GM21515 (cell line): ENCODE measurements at regions not wholly inside any gene's neighbourhood (a gene's known extent, or its start where the extent isn't known, plus 50 kb on each side); places are given as distances from the start of the nearest gene placed in this dataset.

Experiments used
- ATAC-seq: cut with Tn5 transposase; IDR thresholded peaks from one replicate; pipeline ENCODE4 v1.9.1; 2021; ENCODE audit not compliant: unreplicated experiment

- ATAC-seq = no peak
Measured at GRCh38 chr15:85305050-85305449, 75.4 kb upstream of the AKAP13 start.

DNA sequence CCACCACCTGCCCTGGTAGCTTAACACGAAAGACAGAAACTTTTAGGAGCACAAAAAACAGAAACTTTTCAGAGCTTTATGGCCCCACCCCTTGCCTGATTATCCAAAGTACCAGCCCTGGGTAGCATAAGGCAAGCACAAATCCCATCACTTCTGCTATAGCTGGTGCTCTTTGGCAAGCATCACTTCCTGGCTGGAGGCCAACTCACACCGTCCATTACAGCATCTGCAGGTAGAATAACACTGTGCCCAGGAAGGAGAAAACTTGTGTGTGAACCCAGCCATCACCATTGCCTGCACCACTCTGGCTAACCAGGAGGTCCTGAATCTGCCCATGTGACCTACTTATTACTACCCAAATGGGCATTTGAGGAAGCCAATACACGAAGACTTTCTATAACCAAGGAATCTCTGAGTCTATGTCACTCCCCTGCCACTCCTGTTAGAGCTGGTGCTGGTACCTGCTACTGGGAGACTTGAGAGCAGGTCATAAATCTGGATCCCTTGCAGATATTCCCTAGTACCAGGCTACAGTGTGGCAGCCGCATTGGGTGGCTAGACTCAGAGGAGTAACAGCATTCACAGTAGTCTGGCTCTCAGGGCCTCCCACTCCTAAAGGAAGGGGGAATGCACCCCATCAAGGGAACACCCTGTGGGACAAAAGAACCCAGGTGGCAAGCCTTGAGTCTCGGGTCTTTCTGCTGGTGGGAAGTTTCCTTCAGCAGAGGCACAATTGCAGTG lies 73.3 kb upstream of the AKAP13 start:
- ATAC-seq = no peak

DNA sequence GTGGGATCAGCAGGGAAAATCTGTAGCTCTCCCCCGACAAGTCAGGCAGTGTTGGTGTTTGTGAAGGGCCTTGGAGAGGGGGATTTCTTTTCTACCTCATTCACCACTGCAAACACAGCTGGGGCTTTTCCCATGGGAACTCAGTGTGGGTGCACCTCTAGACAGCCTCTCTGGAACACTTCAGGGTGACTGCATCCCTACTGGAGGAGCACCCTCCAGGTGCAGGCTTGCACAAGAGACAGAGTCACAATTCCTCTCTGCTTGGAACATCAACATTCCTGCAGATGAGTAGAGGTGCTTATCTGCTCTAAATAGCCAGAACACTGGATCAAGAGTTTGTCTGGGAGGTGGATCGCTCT lies 72.7 kb upstream of the AKAP13 start:
- no peak for ATAC-seq

DNA sequence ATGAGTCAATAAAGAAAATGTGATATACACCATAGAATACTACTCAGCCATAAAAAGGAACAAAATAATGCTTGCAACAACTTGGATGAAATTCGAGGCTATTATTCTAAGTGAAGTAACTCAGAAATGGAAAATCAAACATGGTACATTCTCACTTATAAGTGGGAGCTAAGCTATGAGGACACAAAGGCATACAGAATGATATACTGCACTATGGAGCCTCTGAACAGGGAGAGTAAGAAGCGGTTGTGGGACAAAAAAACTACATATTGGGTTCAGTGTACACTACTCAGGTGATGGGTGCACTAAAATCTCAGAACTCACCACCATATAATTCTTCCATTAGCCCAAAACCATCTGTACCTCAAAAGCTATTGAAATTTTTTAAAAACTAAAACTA lies 68.8 kb upstream of the AKAP13 start:
- no peak for ATAC-seq

DNA sequence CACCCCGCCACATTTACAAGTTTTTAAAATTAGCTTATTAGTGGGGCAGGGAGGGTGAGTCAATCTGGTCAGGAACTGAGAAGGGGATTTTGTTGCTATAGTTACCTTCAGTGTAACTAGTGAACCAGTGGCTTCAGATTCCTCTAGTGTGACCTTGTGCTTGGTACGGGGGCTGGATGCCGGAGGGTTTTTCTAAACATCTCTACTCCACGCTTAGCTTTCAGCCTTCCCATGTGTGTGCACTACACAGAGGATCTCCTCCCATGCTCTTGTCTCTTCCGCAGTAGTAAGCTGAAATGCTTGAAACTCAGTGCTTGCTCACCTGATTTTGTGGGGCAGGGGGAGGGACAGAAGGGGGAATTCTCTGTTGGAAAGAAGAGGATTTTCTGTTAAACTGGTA lies 67.9 kb upstream of the AKAP13 start:
- ATAC-seq = peak; percentile 83

DNA sequence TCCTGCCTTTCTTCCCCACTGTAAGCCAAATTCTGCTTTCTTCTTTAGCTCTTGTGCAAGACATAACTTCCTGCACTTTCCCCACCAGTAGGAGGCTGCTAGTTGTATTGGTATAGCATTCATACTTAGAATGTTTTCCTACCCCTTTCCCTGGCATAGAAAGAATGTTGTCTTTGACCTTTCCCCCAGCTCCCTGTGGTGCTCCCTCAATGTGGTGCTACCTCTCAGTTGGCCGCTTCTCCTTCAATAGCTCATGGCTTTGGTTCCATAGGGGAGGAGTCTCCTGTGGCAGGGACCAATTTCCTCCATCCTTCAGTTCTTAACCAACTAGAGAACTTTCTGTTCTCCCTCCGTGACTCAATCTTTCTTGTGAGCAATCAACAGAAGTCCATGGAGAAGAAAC lies 67.5 kb upstream of the AKAP13 start:
- ATAC-seq = peak; percentile 8

DNA sequence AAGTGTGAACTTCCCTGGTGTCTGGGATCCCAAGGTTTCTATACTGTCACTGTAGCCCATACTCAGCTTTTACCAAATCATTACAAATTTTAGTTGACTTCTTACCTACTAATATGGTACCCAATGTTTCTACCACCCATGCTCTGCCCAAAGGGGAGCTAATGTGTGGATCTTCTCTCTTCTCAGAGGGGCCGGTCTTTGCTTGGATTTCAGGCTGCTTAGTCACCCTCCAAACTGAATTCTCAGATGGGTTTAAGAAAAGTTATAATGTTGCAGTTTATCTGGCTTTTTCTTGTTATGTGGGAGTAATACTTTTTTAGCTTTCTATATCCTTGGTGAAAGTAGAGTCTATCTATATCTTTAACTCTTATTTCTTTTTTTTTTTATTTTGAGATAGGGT lies 67.1 kb upstream of the AKAP13 start:
- no peak for ATAC-seq

DNA sequence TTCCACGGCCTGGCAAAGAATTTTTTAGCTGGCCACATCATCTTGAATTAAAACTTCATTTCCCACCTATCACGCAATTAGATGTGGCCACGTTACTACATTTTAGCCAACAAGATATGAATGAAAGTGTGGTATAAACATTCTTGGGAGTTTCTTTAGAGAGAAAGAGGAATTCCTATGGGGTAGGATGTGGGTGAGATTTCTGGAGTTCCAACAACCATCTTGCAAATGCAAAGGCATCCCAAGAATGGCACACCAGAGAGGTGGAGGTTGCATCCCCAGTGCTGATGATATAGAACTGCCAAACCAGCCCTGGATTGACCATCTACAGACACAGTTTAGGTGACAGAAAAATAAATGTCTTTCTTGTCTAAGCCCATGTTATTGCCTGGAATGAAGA lies 66.3 kb upstream of the AKAP13 start:
- ATAC-seq = no peak

- ATAC-seq = no peak
Measured at GRCh38 chr15:85314633-85315032, 65.8 kb upstream of the AKAP13 start.

GRCh38 chr15:85316244-85316934 lies 64.0 kb upstream of the AKAP13 start:
- no peak for ATAC-seq

DNA sequence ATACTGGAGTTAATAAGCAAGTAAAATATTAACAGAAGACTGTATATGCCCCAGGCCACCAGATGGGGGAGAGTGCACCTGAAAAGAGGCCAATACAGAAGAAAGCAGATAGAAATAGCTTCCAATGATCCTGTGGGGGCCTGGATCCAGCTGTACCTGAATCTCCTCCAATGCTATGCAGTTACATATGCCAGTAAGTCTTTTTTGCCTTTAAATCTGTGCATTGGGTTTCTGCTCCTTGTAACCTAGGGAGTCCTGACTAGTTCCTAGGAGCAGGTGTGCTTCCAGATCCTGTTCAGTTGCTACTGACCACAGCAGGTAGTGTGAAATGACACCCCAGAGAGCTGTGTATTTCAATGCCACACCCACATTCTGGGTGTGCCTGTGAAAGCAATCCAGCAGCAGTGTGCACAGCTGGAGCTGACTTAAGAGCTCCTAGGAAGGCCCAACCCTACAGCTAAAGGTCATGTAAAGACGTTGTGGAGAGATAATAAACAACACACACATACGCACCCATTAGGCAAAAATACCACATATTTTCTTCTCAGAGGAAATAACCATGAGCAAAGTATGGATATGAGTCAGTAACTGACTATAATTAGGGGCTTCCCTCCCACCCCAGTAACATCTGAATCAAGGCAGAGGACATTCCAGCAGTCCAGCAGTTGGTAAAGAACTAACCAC lies 62.2 kb upstream of the AKAP13 start:
- peak; percentile 83 for ATAC-seq

GRCh38 chr15:85318732-85319076 lies 61.7 kb upstream of the AKAP13 start:
- peak; percentile 26 for ATAC-seq

DNA sequence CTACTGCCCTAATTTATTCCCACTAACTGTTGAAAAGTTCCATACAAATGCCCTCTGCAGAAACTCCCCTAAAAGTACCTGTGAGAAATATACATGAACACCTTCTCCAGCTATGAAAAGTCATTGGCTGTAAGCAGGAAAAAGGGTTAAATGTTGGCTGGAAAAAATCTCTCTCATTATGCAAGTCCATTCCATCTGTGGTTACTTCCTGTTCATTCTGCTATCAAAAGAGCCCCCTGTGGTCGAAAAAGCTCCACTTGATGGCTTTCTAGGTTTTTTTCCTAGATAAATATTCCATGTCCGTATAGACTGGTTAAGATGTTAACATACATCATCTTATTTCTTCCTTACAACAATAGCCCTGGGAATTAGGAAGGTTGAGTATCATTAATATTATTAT lies 56.2 kb upstream of the AKAP13 start:
- no peak for ATAC-seq

DNA sequence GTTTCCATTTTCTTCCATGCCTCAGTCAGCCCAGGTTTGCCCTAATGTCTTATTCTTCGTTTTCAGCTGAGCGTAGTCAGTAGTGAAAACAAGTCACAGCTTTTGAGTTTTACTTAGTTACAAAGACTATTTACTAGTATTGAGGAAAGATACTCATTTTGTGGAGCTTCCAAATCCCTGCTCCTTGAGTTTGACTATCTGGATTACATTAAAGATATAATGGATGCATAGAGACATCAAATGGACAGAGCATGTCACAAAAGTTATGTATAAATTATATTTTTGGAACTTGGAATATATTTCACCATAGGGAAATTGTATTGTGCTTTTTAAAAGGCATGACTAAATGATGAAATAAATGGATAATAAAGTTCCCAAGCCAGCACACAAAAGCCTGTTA lies 54.6 kb upstream of the AKAP13 start:
- ATAC-seq = no peak

- ATAC-seq = no peak
Measured at GRCh38 chr15:85326291-85326690, 54.1 kb upstream of the AKAP13 start.

- ATAC-seq = no peak
Measured at GRCh38 chr15:85327820-85328219, 52.6 kb upstream of the AKAP13 start.

GRCh38 chr15:85329561-85330422 lies 50.6 kb upstream of the AKAP13 start:
- peak; percentile 67 for ATAC-seq
